ENCODE measurements at regions not wholly inside any gene's neighbourhood (a gene's known extent, or its start where the extent isn't known, plus 50 kb on each side); places are given as distances from the start of the nearest gene placed in this dataset.

GRCh38 chr1:240033406-240033805 is 58.3 kb upstream of the FMN2 start:
- TF ChIP-seq POLR2AphosphoS5 (IDR thresholded peaks at IDR 0.05) = no peak
- TF ChIP-seq CTCF (IDR thresholded peaks at IDR 0.05) = no peak
- TF ChIP-seq POLR2A (IDR thresholded peaks at IDR 0.05) = no peak
- no peak for TF ChIP-seq EP300 (IDR thresholded peaks at IDR 0.05)

All from suprapubic skin (tissue), 4 donors.